ENCODE measurements at regions not wholly inside any gene's neighbourhood (a gene's known extent, or its start where the extent isn't known, plus 50 kb on each side); places are given as distances from the start of the nearest gene placed in this dataset.

- no peak for TF ChIP-seq CTCF (IDR thresholded peaks at IDR 0.05; ENCODE audit: unreplicated experiment)
- Mint-ChIP-seq H3K4me1 (ENCODE audit: insufficient read depth, unreplicated experiment) (no peaks in the 10 kb centered on the region), H3K36me3 (ENCODE audit: insufficient read depth, unreplicated experiment) (no peaks in the 10 kb centered on the region), H3K9me3 (ENCODE audit: unreplicated experiment) (peaks cover 7% of the 10 kb centered on the region), H3K4me3 (ENCODE audit: unreplicated experiment) (no peak overlapping the region), H3K27me3 (ENCODE audit: insufficient read depth, unreplicated experiment) (peaks cover 8% of the 10 kb centered on the region), H3K27ac (ENCODE audit: low read depth, unreplicated experiment) (no peak overlapping the region)
- intact Hi-C loops (cut with micrococcal nuclease) = no loop called here
- no peak for DNase-seq (ENCODE audit: unreplicated experiment)
- no TSS peak for BruUV-seq (replicated peaks)
- ChIA-PET CTCF (interaction anchor here (0.7 kb wide), 1 partner anchor 1277 kb away, joined by 3 read pairs; no protein-coding TSS in a partner anchor), POLR2A (interaction anchor here (0.6 kb wide), 1 partner anchor 66 kb away, joined by 3 read pairs; no protein-coding TSS in a partner anchor)
These were observed 472.4 kb downstream of the ZNF674 start for GRCh38 chrX:46072791-46073190.

- peaks cover 4% of the 10 kb centered on the region for H3K36me3 Mint-ChIP-seq (ENCODE audit: insufficient read depth, unreplicated experiment)
- ChIA-PET CTCF (no interaction called here), POLR2A (interaction anchor here (0.7 kb wide), 1 partner anchor 270 kb away, joined by 3 read pairs; no protein-coding TSS in a partner anchor)
- H3K9me3 Mint-ChIP-seq (ENCODE audit: unreplicated experiment) = peaks cover 3% of the 10 kb centered on the region
- H3K27ac Mint-ChIP-seq (ENCODE audit: low read depth, unreplicated experiment) = no peak overlapping the region
- H3K4me1 Mint-ChIP-seq (ENCODE audit: insufficient read depth, unreplicated experiment) = no peaks in the 10 kb centered on the region
- no TSS peak for BruUV-seq (replicated peaks)
- no peak for TF ChIP-seq CTCF (IDR thresholded peaks at IDR 0.05; ENCODE audit: unreplicated experiment)
- peaks cover 4% of the 10 kb centered on the region for H3K27me3 Mint-ChIP-seq (ENCODE audit: insufficient read depth, unreplicated experiment)
- intact Hi-C loops (cut with micrococcal nuclease) = no loop called here
- no peak overlapping the region for H3K4me3 Mint-ChIP-seq (ENCODE audit: unreplicated experiment)
- DNase-seq (ENCODE audit: unreplicated experiment) = no peak
These were observed 472.8 kb downstream of the ZNF674 start for GRCh38 chrX:46072372-46072771.

- CTCF ChIA-PET = no interaction called here
- intact Hi-C loops (cut with micrococcal nuclease) = no loop called here
- no peaks in the 10 kb centered on the region for H3K27me3 Mint-ChIP-seq (ENCODE audit: insufficient read depth, unreplicated experiment)
- peaks cover 7% of the 10 kb centered on the region for H3K36me3 Mint-ChIP-seq (ENCODE audit: insufficient read depth, unreplicated experiment)
- DNase-seq (ENCODE audit: unreplicated experiment) = no peak
- BruUV-seq (replicated peaks) = no TSS peak
- no peaks in the 10 kb centered on the region for H3K4me1 Mint-ChIP-seq (ENCODE audit: insufficient read depth, unreplicated experiment)
- TF ChIP-seq CTCF (IDR thresholded peaks at IDR 0.05; ENCODE audit: unreplicated experiment) = no peak
- POLR2A ChIA-PET = no interaction called here
- H3K27ac Mint-ChIP-seq (ENCODE audit: low read depth, unreplicated experiment) = no peak overlapping the region
- no peaks in the 10 kb centered on the region for H3K9me3 Mint-ChIP-seq (ENCODE audit: unreplicated experiment)
- H3K4me3 Mint-ChIP-seq (ENCODE audit: unreplicated experiment) = no peak overlapping the region
These were observed 474.8 kb downstream of the ZNF674 start for GRCh38 chrX:46070421-46070820.

- intact Hi-C loops (cut with micrococcal nuclease) = no loop called here
- Mint-ChIP-seq H3K27ac (ENCODE audit: low read depth, unreplicated experiment) (no peak overlapping the region), H3K27me3 (ENCODE audit: insufficient read depth, unreplicated experiment) (peaks cover 24% of the 10 kb centered on the region), H3K36me3 (ENCODE audit: insufficient read depth, unreplicated experiment) (no peaks in the 10 kb centered on the region), H3K9me3 (ENCODE audit: unreplicated experiment) (peaks cover 7% of the 10 kb centered on the region), H3K4me3 (ENCODE audit: unreplicated experiment) (no peak overlapping the region), H3K4me1 (ENCODE audit: insufficient read depth, unreplicated experiment) (no peaks in the 10 kb centered on the region)
- no peak for TF ChIP-seq CTCF (IDR thresholded peaks at IDR 0.05; ENCODE audit: unreplicated experiment)
- POLR2A ChIA-PET = no interaction called here
- no TSS peak for BruUV-seq (replicated peaks)
- CTCF ChIA-PET = interaction anchor here (0.6 to 1.2 kb wide), 2 partner anchors 27 to 317 kb away, joined by 3 to 6 read pairs; no protein-coding TSS in a partner anchor
- no peak for DNase-seq (ENCODE audit: unreplicated experiment)
These were observed 485.9 kb downstream of the ZNF674 start for GRCh38 chrX:46059316-46059715.
